BJ (cell line): ENCODE measurements at regions not wholly inside any gene's neighbourhood (a gene's known extent, or its start where the extent isn't known, plus 50 kb on each side); places are given as distances from the start of the nearest gene placed in this dataset.

Experiments used
- CTCF ChIA-PET: fragments of 350-600 bp; formaldehyde crosslinking; extraction: SDS; loops from one replicate; lab custom pipeline; 2021; ENCODE audit warnings: antibody characterized with exemption, inconsistent platforms; lab: Yijun Ruan, JAX
- POLR2A ChIA-PET: fragments of 300-600 bp; sonication (Branson Sonifier 250); formaldehyde crosslinking; extraction: SDS; loops from one replicate; lab custom pipeline; 2021; ENCODE audit warnings: antibody characterized with exemption; lab: Charles Lee
- DNase-seq: peaks from one replicate; pipeline ENCODE4 v3.0.0-alpha.2; 2011; ENCODE audit warnings: low read depth
- H3K27me3 ChIP-seq: 2 replicates; pipeline ENCODE4 v1.6.0; 2011; ENCODE audit warnings: low read length; ENCODE audit not compliant: control insufficient read depth, insufficient read depth
- H3K36me3 ChIP-seq: 2 replicates; pipeline ENCODE4 v1.5.1; 2011; ENCODE audit warnings: low read length; ENCODE audit not compliant: control insufficient read depth, insufficient read depth
- H3K4me3 ChIP-seq: 2 replicates; pipeline ENCODE4 v1.5.1; 2011; ENCODE audit warnings: low read depth, mild to moderate bottlenecking, control low read depth, low read length
- TF ChIP-seq, protein P1 (sequence below): IDR thresholded peaks from 2 replicates; pipeline ENCODE4 v1.5.1; 2011; ENCODE audit warnings: low read depth, mild to moderate bottlenecking, control low read depth, inconsistent platforms, low read length, moderate library complexity; ENCODE audit not compliant: insufficient read depth

DNA sequence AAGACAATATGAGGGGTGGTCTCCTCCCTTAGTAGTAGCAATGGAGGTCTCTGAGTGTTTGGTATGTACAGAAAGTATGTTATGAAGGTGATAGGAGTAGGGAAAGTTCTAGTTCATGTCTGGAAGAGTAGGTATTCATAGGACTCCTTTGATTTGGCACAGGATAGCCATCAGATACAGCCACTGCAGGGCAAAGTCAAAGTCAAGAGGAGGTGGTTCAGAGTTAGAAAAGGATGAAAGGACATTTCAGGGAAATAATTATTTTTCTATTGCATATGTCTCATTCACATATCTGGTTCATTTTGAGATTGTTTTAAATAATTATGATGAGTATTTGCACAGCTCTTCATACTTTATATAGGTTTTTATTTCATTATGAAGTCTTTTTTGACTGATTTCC is 381.1 kb downstream of the MFSD1 start:
- CTCF ChIA-PET: interaction anchor here (0.5 kb wide), 1 partner anchor 32 kb away, joined by 3 read pairs; no protein-coding TSS in a partner anchor
- TF ChIP-seq, protein P1, sequence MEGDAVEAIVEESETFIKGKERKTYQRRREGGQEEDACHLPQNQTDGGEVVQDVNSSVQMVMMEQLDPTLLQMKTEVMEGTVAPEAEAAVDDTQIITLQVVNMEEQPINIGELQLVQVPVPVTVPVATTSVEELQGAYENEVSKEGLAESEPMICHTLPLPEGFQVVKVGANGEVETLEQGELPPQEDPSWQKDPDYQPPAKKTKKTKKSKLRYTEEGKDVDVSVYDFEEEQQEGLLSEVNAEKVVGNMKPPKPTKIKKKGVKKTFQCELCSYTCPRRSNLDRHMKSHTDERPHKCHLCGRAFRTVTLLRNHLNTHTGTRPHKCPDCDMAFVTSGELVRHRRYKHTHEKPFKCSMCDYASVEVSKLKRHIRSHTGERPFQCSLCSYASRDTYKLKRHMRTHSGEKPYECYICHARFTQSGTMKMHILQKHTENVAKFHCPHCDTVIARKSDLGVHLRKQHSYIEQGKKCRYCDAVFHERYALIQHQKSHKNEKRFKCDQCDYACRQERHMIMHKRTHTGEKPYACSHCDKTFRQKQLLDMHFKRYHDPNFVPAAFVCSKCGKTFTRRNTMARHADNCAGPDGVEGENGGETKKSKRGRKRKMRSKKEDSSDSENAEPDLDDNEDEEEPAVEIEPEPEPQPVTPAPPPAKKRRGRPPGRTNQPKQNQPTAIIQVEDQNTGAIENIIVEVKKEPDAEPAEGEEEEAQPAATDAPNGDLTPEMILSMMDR: no peak
- POLR2A ChIA-PET: no interaction called here
- DNase-seq: no peak
- Histone ChIP-seq H3K27me3 (peaks cover 7% of the 10 kb centered on the region), H3K4me3 (no peak overlapping the region), H3K36me3 (no peaks in the 10 kb centered on the region)

DNA sequence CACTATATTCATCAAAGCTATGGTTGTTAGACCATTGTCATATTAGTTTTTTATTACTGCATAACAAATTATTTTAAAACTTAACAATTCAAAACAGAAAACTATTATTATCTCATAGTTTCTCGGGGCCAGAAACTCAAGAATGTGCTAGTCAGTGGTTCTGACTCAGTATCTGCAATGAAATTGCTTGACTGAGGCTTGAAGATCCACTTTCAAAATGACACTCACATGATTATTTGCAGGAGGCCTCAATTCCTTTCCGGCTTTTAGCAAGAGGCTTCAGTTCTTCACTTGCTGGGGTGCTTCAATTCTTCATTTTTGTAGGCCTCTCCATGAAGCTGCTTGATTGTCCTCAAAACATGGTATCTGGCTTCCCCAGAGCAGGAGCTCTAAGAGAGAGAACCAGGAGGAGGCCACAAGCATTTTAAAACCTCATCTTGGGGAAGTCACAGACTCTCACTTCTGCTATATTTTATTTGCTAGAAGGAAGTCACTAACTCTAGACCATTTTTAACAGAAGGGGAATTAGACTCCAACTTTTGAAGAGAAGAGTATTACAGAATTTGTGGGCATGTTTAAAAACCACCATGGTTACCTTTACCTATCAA is 383.7 kb downstream of the MFSD1 start:
- no peak overlapping the region for H3K4me3 ChIP-seq
- peaks cover 9% of the 10 kb centered on the region for H3K27me3 ChIP-seq
- CTCF ChIA-PET: interaction anchor here (0.6 to 1.3 kb wide), 2 partner anchors 12 to 590 kb away, joined by 3 read pairs; no protein-coding TSS in a partner anchor
- no peaks in the 10 kb centered on the region for H3K36me3 ChIP-seq
- no peak for DNase-seq
- TF ChIP-seq, protein P1: no peak
- POLR2A ChIA-PET: no interaction called here

DNA sequence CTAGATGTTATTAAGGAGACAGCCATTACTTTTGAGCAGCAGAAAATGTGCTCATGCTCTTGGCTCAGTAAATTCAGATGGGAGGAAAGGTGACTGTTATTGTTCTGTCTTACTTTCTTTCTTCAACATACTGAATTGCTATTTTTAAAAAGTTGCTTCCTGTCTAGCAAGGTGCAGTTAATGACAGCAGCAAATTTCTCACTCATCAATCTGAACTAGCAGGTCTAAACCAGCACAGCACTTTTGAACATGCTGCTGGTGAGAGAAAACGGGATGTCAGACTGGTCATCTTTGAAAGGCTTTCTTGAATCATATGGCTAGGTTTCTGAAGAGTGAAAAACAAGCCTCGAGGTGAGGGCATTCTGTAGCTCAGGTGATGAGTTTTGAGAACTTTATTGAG is 384.7 kb downstream of the MFSD1 start:
- TF ChIP-seq, protein P1: no peak
- peaks cover 5% of the 10 kb centered on the region for H3K27me3 ChIP-seq
- no peak overlapping the region for H3K4me3 ChIP-seq
- DNase-seq: no peak
- ChIA-PET CTCF (no interaction called here), POLR2A (no interaction called here)
- no peaks in the 10 kb centered on the region for H3K36me3 ChIP-seq

DNA sequence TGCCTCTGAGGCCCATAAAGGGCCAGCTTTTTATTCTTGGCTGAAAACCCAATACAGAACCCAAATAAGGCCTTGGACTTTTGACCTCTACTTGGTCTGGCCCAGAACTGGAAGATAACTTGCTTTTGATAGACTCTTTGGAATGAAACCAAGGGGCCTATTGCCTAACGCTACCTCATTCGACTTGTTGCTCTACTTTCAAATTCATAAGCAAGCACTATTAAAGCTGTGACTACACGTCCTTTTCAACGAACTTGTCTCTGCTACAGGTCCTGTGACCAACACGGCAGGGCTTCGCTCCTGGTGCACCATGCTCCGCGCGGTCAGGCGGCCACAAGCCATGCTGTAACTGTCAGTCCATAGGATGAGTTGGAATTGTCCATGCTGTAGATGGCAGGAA is 385.4 kb downstream of the MFSD1 start:
- no peak for DNase-seq

DNA sequence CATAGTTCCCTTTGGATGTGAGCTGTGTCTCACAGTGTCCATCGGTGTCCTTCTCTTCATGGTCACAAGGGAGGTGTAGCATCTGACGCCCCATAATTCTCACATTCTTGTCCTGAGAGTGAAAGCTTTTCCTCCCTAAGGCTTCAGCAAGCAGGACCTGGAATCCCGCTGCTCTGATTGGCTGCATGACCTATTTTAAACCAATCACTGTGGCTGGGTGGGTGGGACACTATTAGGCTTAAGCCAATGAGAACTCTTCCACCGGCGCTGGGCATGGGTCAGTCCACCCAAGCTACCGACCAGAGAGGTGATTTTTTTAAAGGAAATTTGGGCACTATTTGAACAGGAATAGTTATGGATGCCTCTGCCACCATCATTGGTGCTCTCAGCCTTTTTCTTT is 385.9 kb downstream of the MFSD1 start:
- no peaks in the 10 kb centered on the region for H3K36me3 ChIP-seq
- ChIA-PET CTCF (interaction anchor here (1.2 kb wide), 1 partner anchor 65 kb away, joined by 3 read pairs; no protein-coding TSS in a partner anchor), POLR2A (interaction anchor here (0.6 kb wide), 1 partner anchor 9 kb away, joined by 3 read pairs; no protein-coding TSS in a partner anchor)
- no peak for DNase-seq
- no peak overlapping the region for H3K4me3 ChIP-seq
- TF ChIP-seq, protein P1: no peak
- H3K27me3 ChIP-seq: peaks cover 9% of the 10 kb centered on the region

More for the DNA sequence above, 385.4 kb downstream of the MFSD1 start:
- H3K4me3 ChIP-seq: no peak overlapping the region
- TF ChIP-seq, protein P1: no peak
- CTCF ChIA-PET: interaction anchor here (1.2 kb wide), 1 partner anchor 65 kb away, joined by 3 read pairs; no protein-coding TSS in a partner anchor
- POLR2A ChIA-PET: interaction anchor here (0.6 kb wide), 1 partner anchor 10 kb away, joined by 3 read pairs; no protein-coding TSS in a partner anchor
- peaks cover 5% of the 10 kb centered on the region for H3K27me3 ChIP-seq
- no peaks in the 10 kb centered on the region for H3K36me3 ChIP-seq
